PFSK-1 (cell line): ENCODE measurements at regions not wholly inside any gene's neighbourhood (a gene's known extent, or its start where the extent isn't known, plus 50 kb on each side); places are given as distances from the start of the nearest gene placed in this dataset.

Experiments used
- FOXP2 ChIP-seq: optimal IDR thresholded peaks from 2 replicates; pipeline ENCODE3; 2011; ENCODE audit warnings: borderline replicate concordance, control low read depth, inconsistent platforms; ENCODE audit not compliant: insufficient read depth; ENCODE audit errors: extremely low read length, extremely low read depth
- POLR2AphosphoS5 ChIP-seq: IDR thresholded peaks from 2 replicates; pipeline ENCODE4 v1.6.1; 2012; ENCODE audit warnings: low read depth, mild to moderate bottlenecking, control low read depth, low read length, moderate library complexity
- SIN3A ChIP-seq: IDR thresholded peaks from 2 replicates; pipeline ENCODE4 v1.6.1; 2012; ENCODE audit warnings: mild to moderate bottlenecking, low read length, moderate library complexity, borderline replicate concordance; ENCODE audit not compliant: insufficient read depth
- TAF1 ChIP-seq: IDR thresholded peaks from 2 replicates; pipeline ENCODE4 v1.6.1; 2012; ENCODE audit warnings: low read length, control low read depth, borderline replicate concordance; ENCODE audit not compliant: insufficient read depth
- TF ChIP-seq, protein P1 (sequence below), 2 experiments: IDR thresholded peaks; 2 replicates each; pipeline versions ENCODE4 v1.6.1 to v1.8.0; 2011 to 2012; ENCODE audit warnings: low read depth in 2 of 2, low read length in 2 of 2, control low read depth in 1 of 2, inconsistent platforms in 1 of 2, mild to moderate bottlenecking in 1 of 2, moderate library complexity in 1 of 2; ENCODE audit not compliant: insufficient read depth in 1 of 2

DNA sequence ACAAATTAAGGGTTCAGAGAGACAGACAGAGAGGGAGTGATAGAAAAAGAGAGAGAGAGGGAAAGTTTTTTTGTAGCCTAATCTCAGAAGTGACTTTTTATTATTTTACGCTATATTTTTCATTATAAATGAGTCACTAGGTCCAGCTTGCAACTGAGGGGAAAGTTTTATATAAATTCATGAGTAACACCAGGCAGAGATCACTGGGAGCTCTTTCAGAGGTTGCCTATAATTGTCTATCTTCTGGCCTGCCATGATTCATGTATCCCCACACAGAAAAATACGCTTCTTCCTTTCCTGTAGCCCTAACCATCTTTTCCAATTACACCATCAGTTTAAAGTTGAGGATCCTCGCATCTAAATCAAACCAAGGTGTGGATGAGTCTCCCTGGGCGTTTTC, 467.9 kb downstream of the SLITRK1 start:
- TF ChIP-seq, protein P1, sequence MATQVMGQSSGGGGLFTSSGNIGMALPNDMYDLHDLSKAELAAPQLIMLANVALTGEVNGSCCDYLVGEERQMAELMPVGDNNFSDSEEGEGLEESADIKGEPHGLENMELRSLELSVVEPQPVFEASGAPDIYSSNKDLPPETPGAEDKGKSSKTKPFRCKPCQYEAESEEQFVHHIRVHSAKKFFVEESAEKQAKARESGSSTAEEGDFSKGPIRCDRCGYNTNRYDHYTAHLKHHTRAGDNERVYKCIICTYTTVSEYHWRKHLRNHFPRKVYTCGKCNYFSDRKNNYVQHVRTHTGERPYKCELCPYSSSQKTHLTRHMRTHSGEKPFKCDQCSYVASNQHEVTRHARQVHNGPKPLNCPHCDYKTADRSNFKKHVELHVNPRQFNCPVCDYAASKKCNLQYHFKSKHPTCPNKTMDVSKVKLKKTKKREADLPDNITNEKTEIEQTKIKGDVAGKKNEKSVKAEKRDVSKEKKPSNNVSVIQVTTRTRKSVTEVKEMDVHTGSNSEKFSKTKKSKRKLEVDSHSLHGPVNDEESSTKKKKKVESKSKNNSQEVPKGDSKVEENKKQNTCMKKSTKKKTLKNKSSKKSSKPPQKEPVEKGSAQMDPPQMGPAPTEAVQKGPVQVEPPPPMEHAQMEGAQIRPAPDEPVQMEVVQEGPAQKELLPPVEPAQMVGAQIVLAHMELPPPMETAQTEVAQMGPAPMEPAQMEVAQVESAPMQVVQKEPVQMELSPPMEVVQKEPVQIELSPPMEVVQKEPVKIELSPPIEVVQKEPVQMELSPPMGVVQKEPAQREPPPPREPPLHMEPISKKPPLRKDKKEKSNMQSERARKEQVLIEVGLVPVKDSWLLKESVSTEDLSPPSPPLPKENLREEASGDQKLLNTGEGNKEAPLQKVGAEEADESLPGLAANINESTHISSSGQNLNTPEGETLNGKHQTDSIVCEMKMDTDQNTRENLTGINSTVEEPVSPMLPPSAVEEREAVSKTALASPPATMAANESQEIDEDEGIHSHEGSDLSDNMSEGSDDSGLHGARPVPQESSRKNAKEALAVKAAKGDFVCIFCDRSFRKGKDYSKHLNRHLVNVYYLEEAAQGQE (IDR thresholded peaks at IDR 0.05; ENCODE audit: insufficient read depth in 1 of 2, low read depth in 2 of 2, low read length in 2 of 2): no peak

GRCh38 chr13:83386609-83387008, 495.7 kb downstream of the SLITRK1 start:
- TF ChIP-seq TAF1 (no peak), SIN3A (no peak), POLR2AphosphoS5 (no peak), FOXP2 (no peak)
- TF ChIP-seq, protein P1 (IDR thresholded peaks at IDR 0.05; ENCODE audit: insufficient read depth in 1 of 2, low read depth in 2 of 2, low read length in 2 of 2): no peak

DNA sequence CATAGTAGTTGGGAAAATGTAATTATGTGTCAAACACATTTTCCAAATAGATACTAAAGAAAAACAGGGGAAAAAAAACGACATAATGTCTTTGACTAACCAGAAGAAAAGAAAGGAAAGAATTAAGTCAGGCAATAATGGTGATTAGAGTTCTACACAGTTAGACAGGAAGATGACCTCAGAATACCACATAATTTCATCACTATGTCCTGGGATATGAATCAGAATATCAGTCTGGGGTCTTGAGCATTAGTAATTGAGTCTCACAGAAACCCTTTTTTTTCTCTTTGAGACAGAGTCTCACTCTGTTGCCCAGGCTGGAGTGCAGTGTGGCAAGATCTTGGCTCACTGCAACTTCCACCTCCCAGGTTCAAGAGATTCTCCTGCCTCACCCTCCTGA, 503.4 kb downstream of the SLITRK1 start:
- TF ChIP-seq FOXP2: no peak
- no peak for TF ChIP-seq TAF1
- TF ChIP-seq POLR2AphosphoS5: no peak
- TF ChIP-seq, protein P1 (IDR thresholded peaks at IDR 0.05; ENCODE audit: insufficient read depth in 1 of 2, low read depth in 2 of 2, low read length in 2 of 2): no peak
- no peak for TF ChIP-seq SIN3A

- no peak for TF ChIP-seq FOXP2
- no peak for TF ChIP-seq TAF1
- TF ChIP-seq POLR2AphosphoS5: no peak
- TF ChIP-seq, protein P1 (IDR thresholded peaks at IDR 0.05; ENCODE audit: insufficient read depth in 1 of 2, low read depth in 2 of 2, low read length in 2 of 2): no peak
- no peak for TF ChIP-seq SIN3A
These were observed 504.8 kb downstream of the SLITRK1 start for GRCh38 chr13:83377491-83377890.

GRCh38 chr13:83372786-83373185, 509.5 kb downstream of the SLITRK1 start:
- TF ChIP-seq POLR2AphosphoS5 (no peak), TAF1 (no peak)
- TF ChIP-seq, protein P1 (IDR thresholded peaks at IDR 0.05; ENCODE audit: insufficient read depth in 1 of 2, low read depth in 2 of 2, low read length in 2 of 2): no peak
